NT2/D1 (cell line): ENCODE measurements at regions not wholly inside any gene's neighbourhood (a gene's known extent, or its start where the extent isn't known, plus 50 kb on each side); places are given as distances from the start of the nearest gene placed in this dataset.

Experiments
- YY1 ChIP-seq: IDR thresholded peaks from 2 replicates; pipeline ENCODE4 v1.6.1; 2011; ENCODE audit not compliant: insufficient read length, insufficient read depth
- ZNF274 ChIP-seq: IDR thresholded peaks from 2 replicates; pipeline ENCODE4 v1.6.1; 2011; ENCODE audit warnings: mild to moderate bottlenecking, low read depth, low read length

GRCh38 chr11:134702827-134703226, 290.8 kb upstream of the B3GAT1 start:
- TF ChIP-seq ZNF274 (no peak), YY1 (no peak)
